GM21723 (cell line): ENCODE measurements at regions not wholly inside any gene's neighbourhood (a gene's known extent, or its start where the extent isn't known, plus 50 kb on each side); places are given as distances from the start of the nearest gene placed in this dataset.

Experiments used
- ATAC-seq: cut with Tn5 transposase; IDR thresholded peaks from one replicate; pipeline ENCODE4 v1.9.1; 2021; ENCODE audit warnings: mild to moderate bottlenecking, moderate library complexity; ENCODE audit not compliant: unreplicated experiment

DNA sequence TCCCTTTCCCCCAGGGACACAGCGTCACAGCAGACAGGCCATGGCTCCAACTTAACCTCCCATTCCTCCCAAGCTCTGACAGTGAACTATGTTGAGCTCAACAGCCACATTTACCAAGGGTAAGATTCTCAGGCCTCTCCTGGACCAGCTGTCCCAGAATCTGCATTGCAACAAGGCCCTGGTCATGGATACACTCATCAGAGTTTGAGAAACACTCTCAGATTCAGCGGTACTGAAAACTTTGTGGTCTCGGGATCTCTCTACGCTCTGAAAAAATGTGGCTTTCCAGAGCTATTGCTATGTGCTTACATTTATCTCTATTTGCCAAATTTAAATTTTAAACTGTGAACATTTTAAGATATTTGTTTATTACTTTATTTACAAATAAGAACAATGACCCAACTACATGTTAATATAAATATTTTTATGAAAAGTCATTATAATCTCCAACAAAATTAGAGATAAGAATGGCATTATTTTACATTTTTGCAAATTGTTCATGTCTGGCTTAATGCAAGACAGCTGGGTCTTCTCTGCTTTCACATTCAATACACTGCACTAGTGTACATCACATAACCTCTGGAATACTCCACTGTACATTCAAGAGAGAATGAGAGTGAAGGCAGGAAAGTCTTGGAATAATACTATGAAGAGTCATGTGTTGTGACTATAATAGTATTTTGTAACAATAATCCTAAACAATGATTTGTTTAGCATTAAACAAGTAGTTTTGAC, 190.9 kb upstream of the PITRM1 start:
- ATAC-seq, result no peak

DNA sequence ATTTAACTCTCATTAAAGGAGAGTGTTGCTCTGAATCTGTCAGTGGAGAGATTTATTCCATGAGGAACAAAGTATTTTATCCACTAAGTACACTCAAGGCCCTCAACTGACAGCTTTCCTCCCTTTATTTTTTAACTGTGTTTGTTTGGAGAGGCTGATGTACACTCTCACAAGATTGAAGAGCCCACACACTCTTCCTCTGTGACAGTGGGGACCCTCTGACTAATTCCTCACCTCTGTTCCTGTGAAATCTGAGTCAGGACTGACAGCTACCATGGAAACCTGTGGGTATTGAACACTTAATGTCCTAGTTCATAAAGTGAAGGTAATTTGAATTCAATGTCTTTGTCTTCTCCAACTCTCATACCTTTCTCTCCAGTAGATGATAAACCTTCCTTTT, 189.8 kb upstream of the PITRM1 start:
- ATAC-seq, result no peak

DNA sequence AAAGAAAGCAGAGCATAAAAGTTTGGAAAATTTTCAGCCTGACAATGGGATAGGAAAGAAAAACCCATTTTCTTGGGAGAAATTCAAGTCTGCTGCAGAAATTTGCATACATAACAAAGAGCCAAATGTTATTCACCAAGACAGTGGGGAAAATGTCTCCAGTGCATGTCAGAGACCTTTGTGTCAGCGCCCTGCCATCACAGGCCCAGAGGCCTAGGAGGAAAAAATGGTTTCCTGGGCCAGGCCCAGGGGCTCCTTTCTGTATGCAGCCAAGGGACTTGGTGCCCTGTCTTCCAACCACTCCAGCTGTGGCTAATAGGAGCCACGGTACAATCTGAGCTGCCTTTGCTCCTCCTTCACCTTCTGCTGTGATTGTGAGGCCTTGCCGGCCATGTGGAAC, 189.1 kb upstream of the PITRM1 start:
- ATAC-seq, result no peak

DNA sequence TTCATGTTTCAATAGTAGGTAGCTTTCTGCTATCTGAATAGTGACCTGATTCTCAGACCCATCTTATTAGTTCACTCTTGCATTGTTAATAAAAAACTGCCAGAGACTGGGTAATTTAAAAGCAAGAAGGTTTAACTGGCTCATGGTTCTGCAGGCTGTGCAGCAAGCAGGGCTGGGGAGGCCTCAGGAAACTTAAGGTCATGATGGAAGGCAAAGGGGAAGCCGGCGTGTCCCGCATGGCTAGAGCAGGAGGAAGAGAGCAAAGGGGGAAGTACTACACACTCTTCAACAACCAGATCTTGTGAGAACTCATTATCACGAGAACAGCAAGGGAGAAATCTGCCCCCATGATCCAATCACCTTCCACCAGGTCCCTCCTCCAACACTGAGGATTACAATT, 185.2 kb upstream of the PITRM1 start:
- ATAC-seq, result no peak

DNA sequence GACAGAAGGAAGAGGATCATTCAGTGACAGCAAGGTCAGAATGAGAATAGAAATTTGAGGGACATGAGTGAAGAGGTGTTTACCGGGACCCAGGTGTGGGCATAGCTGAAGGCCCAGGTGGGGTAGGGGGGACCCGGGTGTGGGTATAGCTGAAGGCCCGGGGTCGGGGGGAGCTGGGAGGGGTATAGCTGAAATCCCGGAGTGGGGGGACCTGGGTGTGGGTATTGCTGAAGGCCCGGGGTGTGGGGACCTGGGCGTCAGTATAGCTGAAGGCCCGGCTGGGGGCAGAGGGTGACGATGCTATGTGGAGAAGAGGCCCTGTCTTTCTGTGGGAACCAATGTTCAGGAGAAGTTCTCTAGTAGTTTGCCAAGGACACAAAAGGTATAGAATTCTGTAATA, 183.0 kb upstream of the PITRM1 start:
- no peak for ATAC-seq

DNA sequence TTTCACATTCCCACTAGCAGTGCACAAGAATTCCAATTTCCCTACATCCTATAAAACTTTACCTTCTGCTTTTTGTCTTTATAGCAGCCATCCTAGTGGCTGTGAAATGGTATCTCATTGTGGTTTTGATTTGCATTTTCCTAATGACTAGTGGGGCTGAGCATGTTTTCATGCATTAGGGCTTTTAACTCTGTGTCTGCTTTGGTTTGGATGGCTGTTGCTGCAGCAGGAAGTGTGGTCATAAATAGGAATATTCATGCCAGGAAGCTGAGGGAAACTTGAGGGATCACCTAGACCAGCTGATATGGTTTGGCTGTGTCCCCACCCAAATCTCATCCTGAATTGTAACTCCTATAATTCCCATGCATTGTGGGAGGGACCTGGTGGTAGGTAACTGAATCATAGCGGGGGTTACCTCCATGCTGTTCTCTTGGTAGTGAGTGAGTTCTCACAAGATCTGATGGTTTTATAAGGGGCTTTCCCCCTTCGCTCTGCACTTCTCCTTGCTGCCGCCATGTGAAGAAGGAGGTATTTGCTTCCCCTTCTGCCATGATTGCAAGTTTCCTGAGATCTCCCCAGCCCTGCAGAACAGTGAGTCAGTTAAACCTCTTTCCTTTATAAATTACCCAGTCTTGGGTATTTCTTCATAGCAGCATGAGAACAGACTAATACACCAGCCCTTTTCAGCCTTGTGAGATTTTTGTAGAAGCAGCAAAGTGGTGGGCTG, 181.8 kb upstream of the PITRM1 start:
- no peak for ATAC-seq

DNA sequence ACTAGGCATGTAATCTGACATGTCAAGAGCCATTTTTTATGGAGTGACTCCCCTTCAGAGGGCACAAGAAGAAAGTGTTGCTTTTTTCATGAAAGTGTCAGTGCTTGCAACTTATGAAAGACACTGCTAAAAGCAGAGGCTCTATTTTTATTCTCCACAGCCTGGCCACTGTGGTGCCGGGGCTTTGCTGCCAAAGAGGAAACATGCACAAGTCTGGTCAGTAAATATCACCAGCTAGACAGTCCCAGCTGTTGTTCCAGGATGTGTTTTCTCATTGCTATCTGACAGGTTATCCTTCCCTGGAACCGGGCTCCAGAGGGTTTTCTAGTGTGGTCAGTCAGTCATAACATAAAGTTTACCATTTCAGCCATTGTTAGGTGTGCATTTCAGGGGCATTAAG, 180.7 kb upstream of the PITRM1 start:
- ATAC-seq, result no peak

DNA sequence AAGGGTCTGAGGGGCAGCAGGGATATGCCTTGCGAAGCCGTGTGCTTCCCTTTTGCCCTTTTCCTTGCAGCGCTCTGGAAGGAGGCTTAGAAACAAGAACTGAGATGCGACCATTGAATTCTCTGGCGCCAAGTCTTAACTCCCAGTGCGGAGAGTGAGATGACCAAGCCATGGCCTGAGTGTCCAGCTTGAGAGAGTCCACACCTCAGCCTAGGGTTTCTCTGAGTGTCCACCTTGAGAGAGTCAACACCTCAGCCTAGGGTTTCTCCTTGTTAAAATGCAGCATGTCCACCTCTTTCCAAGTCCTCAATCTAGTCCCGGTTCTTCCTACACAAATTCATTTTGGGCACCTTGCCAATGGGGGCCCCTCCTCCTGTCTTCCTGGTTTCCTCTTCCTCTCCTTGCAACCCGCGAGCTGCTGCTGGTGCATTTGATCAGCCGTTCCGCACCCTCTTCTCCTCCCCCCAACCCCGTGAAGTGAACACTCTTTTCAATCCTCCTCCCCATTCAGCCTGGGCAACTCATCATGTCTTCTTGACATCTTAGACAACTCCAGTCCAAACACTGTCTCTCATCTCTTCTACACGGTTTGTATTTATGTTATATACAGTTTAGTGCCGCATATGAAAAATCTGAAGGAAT, 178.2 kb upstream of the PITRM1 start:
- ATAC-seq, result no peak

DNA sequence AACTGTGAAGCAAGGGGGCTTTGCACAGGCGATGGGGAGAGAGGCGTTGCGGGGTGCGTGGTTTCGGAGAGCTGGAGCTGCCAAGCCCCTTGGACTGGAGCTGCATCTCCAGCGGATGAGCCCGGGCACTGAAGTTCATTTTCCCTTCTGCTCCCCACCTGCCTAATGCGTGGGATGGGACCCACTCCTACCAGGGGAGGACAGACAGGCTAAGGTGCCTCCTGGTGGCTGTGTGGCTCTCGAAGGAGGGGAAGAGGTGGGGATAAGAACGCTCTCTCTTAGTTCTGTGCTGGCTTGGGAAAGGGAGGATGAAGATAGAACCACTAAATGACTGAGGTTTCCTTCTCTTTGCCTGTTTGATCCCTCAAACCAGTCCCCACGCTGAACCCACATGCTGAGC, 177.6 kb upstream of the PITRM1 start:
- no peak for ATAC-seq

DNA sequence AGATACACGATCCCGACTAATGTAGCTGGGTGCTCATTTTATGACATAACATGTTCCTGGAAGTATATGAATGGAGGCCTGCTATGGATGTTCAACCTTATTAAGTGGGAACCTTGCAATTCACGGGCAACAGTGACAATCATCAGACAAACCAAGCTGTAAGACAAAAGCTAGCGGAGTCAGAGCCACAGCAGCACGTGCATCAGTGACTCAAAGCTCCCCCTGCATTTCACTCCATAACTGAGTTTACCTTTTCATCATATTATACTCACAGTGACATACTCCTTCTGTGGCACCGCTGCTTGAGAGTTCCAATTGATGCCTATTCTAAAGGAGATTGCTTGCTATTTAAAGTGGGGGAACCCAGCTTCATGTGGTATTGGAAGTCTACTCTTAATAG, 176.0 kb upstream of the PITRM1 start:
- ATAC-seq, result no peak

DNA sequence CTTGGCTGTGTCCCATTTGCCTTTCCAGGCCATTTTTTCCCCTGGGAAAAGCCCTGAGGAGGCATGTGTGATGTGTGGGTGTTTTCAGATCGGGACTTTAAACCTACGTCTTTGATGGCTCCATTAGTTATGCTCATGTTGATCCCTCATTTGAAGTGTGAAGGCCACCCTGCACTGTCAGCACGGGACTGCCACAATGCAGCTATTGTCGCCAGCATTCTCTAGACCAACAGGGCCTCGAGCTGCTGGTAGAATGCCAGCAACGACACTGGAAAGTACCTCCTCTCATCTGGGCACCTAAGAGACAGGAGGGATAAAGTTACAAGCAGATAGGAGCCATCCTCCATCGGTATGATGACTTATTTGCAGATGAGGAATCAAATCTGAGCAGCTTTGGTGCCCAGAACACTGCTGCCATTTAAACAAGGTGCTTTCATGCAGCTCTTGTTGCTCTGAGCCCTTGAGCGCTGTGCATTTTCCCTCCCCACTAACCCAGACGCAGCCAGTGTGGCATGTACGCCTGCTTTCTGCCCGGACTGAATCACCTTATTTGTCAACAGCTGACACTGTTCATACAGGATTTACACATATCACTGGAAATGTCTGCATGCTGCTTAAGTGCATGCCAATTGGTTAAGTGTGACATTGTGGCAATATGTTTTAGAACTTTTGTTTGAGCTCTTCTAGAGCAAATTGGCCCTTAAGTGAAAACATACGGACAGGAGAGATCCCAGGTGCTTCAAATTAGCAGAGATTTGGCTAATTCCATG, 175.0 kb upstream of the PITRM1 start:
- no peak for ATAC-seq

DNA sequence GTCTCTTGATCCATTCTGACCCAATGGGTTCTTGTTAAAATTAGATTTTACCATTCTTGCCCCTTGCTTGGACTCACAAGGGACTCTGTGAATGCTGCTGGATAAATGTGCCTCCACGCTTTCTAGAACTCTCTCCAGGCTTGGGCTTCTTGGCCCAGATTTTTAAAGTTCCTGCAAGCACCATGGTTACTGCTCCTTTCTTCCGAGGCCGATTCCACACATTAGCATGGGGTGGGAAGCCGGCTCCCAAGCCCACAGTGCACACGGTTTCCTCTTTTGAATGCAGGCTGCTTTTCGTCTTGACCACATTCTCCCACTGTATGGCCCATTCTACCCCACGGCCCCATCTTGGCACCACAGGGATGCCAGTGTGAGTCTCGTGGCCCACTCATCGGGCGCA, 174.3 kb upstream of the PITRM1 start:
- ATAC-seq, result no peak

DNA sequence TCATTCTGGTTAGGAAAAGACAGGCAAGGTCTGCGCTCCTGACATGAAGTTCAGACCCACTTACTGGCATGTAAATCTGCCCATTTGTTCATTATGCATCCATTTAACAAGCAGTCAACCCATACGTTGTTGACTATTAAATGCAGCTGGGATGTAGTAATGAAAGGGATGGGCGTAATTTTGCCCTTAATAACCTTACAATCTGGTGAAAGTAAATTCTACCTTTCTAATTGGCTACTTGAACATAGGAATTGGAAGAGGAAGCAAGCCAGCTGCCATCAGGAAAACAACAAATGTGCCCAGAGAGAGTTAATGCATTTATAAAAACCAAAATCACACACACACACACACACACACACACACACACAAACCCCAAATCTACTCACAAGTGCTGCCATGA, 170.2 kb upstream of the PITRM1 start:
- ATAC-seq, result no peak

DNA sequence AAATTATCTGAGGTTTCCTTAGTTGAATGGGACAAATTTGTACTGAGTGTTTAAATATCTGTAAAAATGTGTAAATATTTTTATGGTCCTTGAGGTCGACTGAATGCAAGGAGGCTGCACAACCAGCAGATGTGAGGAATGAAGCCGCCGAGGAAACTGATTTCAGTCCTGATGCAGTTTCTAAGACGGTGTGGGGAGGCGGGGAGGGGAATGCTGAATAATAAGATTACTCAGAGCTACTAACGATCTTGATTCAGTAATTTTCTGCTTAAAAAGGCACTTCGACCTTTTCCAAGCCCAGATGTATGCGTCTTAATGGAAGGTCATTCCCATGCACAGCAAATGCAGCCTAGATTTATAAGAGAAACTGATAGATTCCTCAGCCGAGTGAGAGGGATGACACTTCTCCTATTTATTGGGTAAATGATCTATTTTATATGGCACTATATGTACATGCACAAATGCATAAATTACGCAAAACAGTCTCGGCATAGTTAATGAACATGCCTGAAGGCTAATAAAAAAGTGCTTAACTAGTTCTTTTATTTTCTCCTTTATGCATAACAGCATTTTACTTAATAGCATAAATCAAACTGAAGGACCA, 167.6 kb upstream of the PITRM1 start:
- no peak for ATAC-seq

DNA sequence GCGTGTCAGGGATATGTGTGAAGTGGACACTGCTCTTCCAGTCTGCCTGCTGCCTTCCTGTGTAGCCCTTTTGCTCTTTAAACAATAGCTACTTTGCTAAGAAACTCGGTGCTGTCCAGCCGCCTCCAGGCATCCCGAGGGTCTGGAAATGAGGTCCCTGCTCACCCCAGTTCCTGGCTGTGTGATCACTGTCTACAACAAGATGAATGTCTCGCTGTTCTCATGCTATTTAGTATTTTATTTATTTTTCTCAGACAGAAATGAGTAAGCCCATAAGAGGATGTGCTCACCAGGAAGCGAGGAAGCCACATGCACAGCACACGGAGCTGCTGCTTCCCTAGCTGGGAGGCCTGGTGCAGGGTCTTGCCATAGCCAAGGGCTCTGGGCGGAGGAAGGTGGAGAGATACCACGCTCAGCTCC, 167.0 kb upstream of the PITRM1 start:
- ATAC-seq, result no peak

DNA sequence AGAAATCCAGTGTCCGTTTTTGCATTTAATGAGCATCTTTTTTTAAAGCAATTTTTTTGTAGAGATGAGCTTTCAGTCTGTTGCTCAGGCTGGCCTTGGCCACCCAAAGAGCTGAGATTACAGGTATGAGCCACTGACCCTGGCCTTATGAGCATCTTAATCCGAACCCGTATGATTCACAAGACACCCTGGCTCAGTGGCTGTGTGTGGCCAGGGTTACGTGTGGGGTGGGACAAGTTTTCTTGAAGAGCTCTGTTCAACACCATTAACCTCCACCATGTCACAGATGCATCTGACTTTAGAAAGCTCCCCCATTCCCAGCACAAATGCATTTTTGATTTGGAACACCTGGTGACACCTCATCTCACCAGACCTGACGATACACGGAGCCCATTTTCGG, 166.5 kb upstream of the PITRM1 start:
- ATAC-seq, result no peak

DNA sequence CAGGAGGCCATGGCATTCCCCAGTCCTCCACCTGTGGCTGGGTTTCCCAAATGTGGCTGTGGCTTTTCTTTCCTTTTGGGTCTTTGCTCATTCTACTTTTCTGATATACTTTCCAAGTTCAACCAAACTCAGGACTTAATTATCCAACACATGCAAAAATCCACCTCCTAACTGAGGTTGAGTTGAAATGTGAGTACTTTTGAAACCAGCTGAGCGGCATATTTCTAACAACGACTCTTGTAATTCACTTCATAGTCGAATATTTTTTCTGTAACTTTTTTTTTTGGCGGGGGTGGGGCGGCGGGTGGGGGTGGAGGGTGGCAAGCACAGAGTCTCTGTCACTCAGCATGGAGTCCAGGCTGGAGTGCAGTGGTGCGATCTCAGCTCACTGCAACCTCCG, 165.2 kb upstream of the PITRM1 start:
- ATAC-seq, result no peak

DNA sequence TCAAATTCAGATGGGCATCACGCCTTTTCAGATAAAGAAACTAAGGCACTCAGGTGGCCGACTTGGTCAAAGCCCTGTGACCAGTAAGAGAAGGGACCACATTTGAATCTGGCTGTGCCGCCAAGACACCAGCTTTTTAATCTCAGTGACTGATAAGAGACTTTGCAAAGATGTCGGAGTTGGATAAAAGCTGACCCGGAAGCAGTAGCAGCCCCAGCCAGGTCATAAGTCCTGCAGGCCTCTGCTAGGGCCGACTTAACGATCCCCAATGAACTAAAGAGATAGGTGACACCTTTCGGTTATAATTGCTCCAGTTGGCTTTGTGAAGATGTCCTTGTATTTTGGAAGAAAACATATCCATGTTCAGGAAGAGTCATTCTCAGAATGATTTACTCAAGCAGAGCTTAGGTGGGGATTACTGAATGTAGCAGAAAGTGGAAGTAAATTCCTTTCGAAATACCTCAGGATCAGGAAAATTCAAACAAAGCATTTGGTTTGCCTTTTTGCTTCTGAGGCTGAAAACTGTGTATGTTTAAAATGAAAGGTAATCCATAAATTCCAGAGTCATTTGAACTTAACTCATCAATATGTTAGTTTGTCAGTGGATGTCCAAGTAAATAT, 164.2 kb upstream of the PITRM1 start:
- ATAC-seq, result no peak

DNA sequence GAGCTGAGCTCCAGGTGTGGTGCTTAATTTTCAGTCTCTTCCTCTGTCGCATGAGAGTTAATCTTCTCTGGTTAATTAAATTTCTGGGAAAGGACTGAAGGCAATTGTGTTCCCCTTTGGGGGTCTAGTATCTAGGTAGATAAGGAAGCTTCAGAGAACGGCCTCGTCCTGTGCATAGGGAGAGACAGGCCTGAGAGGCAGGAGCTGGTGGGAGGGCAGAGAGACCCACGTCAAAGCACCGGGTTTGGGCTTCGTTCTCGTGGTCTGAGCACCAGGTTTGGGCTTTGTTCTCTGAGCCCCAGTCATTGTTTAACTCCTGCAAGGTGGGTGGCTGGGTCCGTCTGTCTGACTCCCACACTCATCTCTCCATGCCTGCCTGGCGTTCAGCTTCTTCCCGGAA, 160.8 kb upstream of the PITRM1 start:
- no peak for ATAC-seq

DNA sequence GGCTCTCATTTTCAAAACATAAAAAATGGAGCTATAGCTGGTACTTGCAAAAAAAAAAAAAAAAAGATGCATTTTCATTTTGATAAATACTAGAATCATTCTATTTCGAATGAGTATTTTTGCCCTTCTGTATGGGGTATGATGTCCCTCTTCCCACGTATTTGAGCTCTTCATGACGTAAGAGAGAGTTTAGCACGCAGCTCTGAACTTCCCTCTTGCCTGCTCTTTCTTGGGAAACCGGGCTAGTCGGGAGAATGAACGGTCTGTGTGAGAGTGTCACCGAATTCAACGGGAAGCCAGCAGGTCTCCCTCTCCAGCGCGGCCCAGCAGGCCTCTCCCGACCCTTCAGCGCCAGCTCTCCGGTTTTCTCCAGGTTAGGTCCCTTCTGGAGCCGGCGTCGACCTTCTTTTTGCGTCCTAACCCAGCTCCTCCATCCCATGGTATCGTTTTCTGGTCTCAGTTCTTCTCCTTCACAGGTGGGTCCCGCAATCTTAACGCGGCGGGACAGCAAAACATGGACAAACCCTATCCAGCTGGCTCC, 159.2 kb upstream of the PITRM1 start:
- no peak for ATAC-seq
